ENCODE measurements at regions not wholly inside any gene's neighbourhood (a gene's known extent, or its start where the extent isn't known, plus 50 kb on each side); places are given as distances from the start of the nearest gene placed in this dataset.

DNA sequence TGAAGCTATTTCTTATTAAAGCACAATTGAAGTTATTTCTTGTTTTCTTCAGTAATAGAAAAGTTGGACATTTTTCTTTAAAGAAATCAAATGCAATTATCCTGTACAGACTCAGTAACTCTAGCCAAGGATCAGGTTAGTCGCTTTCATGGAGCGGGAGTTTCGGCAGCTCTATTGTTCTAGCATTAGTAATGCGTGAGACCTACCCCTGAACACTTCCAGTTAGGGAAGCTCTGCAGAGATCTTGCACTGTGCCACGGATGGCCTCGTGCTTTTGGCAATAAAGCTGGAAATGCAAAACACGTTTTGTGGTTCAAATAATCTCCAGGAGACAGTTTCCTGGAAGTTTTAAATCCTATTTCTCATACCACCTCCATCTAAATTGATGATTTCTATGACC lies 488.4 kb downstream of the SETD4 start:
- TF ChIP-seq CHD2 (IDR thresholded peaks at IDR 0.05; ENCODE audit: low read length, partially characterized antibody): no peak
- TF ChIP-seq CHD4 (IDR thresholded peaks at IDR 0.05; ENCODE audit: borderline replicate concordance): no peak
- Histone ChIP-seq H3K27ac (no peak overlapping the region), H3K9me3 (no peaks in the 10 kb centered on the region), H3K4me1 (no peaks in the 10 kb centered on the region), H3K4me2 (no peak overlapping the region), H3K4me3 (no peak overlapping the region)
- CTCF ChIA-PET: no interaction called here
- no peak for ATAC-seq
- POLR2A ChIA-PET: no interaction called here
- FAIRE-seq: no peak
- no peak for DNase-seq (ENCODE audit: low read depth in 1 of 2, low spot score in 1 of 2)
- 45% methylated on average over 7 of the region's 7 CpGs for WGBS (ENCODE audit: missing lambda C conversion rate)

DNA sequence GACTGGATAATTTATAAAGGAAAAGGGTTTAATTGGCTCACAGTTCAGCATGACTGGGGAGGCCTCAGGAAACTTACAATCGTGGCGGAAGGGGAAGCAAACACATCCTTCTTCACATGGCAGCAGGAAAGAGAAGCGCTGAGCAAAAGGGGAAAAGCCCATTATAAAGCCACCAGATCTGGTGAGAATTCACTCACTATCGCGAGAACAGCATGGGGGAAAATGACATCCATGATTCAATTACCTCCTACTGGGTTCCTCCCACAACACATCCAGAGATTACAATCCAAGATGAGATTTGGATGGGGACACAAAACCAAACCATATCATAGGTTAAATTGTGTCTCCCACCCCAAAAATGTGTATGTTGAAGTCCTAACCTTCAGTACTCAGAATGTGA lies 491.7 kb downstream of the SETD4 start:
- Histone ChIP-seq H3K27ac (no peak overlapping the region), H3K4me2 (no peak overlapping the region), H3K9me3 (no peaks in the 10 kb centered on the region), H3K4me3 (no peak overlapping the region), H3K4me1 (no peaks in the 10 kb centered on the region)
- no peak for DNase-seq (ENCODE audit: low read depth in 1 of 2, low spot score in 1 of 2)
- POLR2A ChIA-PET: no interaction called here
- WGBS (ENCODE audit: missing lambda C conversion rate): 43% methylated on average over 5 of the region's 5 CpGs
- CTCF ChIA-PET: no interaction called here
- TF ChIP-seq, protein P1, sequence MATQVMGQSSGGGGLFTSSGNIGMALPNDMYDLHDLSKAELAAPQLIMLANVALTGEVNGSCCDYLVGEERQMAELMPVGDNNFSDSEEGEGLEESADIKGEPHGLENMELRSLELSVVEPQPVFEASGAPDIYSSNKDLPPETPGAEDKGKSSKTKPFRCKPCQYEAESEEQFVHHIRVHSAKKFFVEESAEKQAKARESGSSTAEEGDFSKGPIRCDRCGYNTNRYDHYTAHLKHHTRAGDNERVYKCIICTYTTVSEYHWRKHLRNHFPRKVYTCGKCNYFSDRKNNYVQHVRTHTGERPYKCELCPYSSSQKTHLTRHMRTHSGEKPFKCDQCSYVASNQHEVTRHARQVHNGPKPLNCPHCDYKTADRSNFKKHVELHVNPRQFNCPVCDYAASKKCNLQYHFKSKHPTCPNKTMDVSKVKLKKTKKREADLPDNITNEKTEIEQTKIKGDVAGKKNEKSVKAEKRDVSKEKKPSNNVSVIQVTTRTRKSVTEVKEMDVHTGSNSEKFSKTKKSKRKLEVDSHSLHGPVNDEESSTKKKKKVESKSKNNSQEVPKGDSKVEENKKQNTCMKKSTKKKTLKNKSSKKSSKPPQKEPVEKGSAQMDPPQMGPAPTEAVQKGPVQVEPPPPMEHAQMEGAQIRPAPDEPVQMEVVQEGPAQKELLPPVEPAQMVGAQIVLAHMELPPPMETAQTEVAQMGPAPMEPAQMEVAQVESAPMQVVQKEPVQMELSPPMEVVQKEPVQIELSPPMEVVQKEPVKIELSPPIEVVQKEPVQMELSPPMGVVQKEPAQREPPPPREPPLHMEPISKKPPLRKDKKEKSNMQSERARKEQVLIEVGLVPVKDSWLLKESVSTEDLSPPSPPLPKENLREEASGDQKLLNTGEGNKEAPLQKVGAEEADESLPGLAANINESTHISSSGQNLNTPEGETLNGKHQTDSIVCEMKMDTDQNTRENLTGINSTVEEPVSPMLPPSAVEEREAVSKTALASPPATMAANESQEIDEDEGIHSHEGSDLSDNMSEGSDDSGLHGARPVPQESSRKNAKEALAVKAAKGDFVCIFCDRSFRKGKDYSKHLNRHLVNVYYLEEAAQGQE (IDR thresholded peaks at IDR 0.05): no peak
- TF ChIP-seq ESRRA (IDR thresholded peaks at IDR 0.05; ENCODE audit: borderline replicate concordance, low read length) (no peak), ZC3H11A (IDR thresholded peaks at IDR 0.05) (no peak), KDM5A (IDR thresholded peaks at IDR 0.05) (no peak), TFCP2L1 (CRISPR knock-in tag; IDR thresholded peaks at IDR 0.05) (no peak), ZFP36 (IDR thresholded peaks at IDR 0.05; ENCODE audit: borderline replicate concordance, partially characterized antibody) (no peak), MAZ (IDR thresholded peaks at IDR 0.05; ENCODE audit: borderline replicate concordance, low read depth, low read length) (no peak), EHF (CRISPR knock-in tag; IDR thresholded peaks at IDR 0.05) (no peak), NR3C1 (IDR thresholded peaks at IDR 0.05) (no peak), CHD2 (IDR thresholded peaks at IDR 0.05; ENCODE audit: low read length, partially characterized antibody) (no peak), HOXB5 (CRISPR knock-in tag; IDR thresholded peaks at IDR 0.05) (no peak), FOSB (CRISPR knock-in tag; IDR thresholded peaks at IDR 0.05) (no peak), HDAC2 (IDR thresholded peaks at IDR 0.05) (no peak)
- TF ChIP-seq, protein P2, sequence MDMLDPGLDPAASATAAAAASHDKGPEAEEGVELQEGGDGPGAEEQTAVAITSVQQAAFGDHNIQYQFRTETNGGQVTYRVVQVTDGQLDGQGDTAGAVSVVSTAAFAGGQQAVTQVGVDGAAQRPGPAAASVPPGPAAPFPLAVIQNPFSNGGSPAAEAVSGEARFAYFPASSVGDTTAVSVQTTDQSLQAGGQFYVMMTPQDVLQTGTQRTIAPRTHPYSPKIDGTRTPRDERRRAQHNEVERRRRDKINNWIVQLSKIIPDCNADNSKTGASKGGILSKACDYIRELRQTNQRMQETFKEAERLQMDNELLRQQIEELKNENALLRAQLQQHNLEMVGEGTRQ (IDR thresholded peaks at IDR 0.05): no peak
- TF ChIP-seq, protein P3, sequence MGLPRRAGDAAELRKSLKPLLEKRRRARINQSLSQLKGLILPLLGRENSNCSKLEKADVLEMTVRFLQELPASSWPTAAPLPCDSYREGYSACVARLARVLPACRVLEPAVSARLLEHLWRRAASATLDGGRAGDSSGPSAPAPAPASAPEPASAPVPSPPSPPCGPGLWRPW (IDR thresholded peaks at IDR 0.05): no peak
- no peak for FAIRE-seq
- no peak for ATAC-seq

DNA sequence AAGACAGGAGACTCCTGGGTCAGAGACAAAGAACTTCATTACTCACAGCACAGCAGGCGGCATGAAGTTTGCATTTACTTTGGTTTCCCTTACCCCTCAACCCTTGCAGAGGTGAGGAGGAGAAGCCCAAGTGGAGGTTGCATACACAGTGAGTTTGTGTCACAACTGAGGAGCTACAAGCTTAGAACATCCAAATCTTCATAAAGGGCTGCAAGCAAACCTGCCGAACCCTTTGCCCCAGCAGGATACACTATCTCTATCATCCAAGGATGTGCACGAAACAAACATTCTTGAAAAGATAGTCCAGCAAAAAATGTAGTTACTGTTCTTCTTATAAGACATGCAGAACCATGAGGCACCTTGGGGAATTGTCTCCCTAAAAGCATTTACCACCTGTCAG lies 493.5 kb downstream of the SETD4 start:
- Histone ChIP-seq H3K4me2 (no peak overlapping the region), H3K27ac (no peak overlapping the region), H3K4me1 (no peaks in the 10 kb centered on the region), H3K4me3 (no peak overlapping the region), H3K9me3 (no peaks in the 10 kb centered on the region)
- TF ChIP-seq MAFK (IDR thresholded peaks at IDR 0.05; ENCODE audit: partially characterized antibody) (no peak), POLR2AphosphoS2 (conservative IDR thresholded peaks at IDR 0.05; ENCODE audit: low read length) (no peak), RNF2 (IDR thresholded peaks at IDR 0.05; ENCODE audit: borderline replicate concordance, low read depth) (no peak), SREBF2 (IDR thresholded peaks at IDR 0.05) (no peak), RARB (CRISPR knock-in tag; IDR thresholded peaks at IDR 0.05) (no peak), RFX5 (IDR thresholded peaks at IDR 0.05) (no peak), HOXB13 (CRISPR knock-in tag; IDR thresholded peaks at IDR 0.05; ENCODE audit: low read depth) (no peak), CBX8 (IDR thresholded peaks at IDR 0.05) (no peak), KDM1A (IDR thresholded peaks at IDR 0.05; ENCODE audit: low read depth) (no peak), RCOR1 (IDR thresholded peaks at IDR 0.05; ENCODE audit: low read depth, low read length) (no peak), ESRRA (IDR thresholded peaks at IDR 0.05; ENCODE audit: borderline replicate concordance, low read length) (no peak)
- TF ChIP-seq, protein P4, sequence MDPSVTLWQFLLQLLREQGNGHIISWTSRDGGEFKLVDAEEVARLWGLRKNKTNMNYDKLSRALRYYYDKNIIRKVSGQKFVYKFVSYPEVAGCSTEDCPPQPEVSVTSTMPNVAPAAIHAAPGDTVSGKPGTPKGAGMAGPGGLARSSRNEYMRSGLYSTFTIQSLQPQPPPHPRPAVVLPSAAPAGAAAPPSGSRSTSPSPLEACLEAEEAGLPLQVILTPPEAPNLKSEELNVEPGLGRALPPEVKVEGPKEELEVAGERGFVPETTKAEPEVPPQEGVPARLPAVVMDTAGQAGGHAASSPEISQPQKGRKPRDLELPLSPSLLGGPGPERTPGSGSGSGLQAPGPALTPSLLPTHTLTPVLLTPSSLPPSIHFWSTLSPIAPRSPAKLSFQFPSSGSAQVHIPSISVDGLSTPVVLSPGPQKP (IDR thresholded peaks at IDR 0.05; ENCODE audit: low read depth, low read length): no peak
- no peak for FAIRE-seq
- ChIA-PET POLR2A (no interaction called here), CTCF (interaction anchor here (1.5 kb wide), 1 partner anchor 10 kb away, joined by 3 read pairs; no protein-coding TSS in a partner anchor)
- no peak for DNase-seq (ENCODE audit: low read depth in 1 of 2, low spot score in 1 of 2)
- ATAC-seq: no peak
- whole genome bisulfite sequencing (ENCODE audit: missing lambda C conversion rate): 3% methylated on average over 2 of the region's 3 CpGs

Measured in A549 (cell line).